ENCODE measurements at regions not wholly inside any gene's neighbourhood (a gene's known extent, or its start where the extent isn't known, plus 50 kb on each side); places are given as distances from the start of the nearest gene placed in this dataset.
"Not testable (repeated sequence)": the region's sequence is repeated elsewhere in the genome, so short reads cannot be mapped to it uniquely, and the experiment has no call there.

GRCh38 chr9:118665226-118665919 is 703.9 kb downstream of the BRINP1 start:
- Histone ChIP-seq H3K9me3 (no peaks in the 10 kb centered on the region), H3K4me1 (no peaks in the 10 kb centered on the region), H3K27ac (replicated peaks in 1 of 4) (no peak overlapping the region), H3K4me3 (no peak overlapping the region), H3K36me3 (no peaks in the 10 kb centered on the region), H3K27me3 (no peaks in the 10 kb centered on the region)
- 65% methylated on average over 4 of the region's 4 CpGs for WGBS
- no peak for TF ChIP-seq POLR2A (IDR thresholded peaks at IDR 0.05; ENCODE audit: low read depth)
- TF ChIP-seq, protein P1, sequence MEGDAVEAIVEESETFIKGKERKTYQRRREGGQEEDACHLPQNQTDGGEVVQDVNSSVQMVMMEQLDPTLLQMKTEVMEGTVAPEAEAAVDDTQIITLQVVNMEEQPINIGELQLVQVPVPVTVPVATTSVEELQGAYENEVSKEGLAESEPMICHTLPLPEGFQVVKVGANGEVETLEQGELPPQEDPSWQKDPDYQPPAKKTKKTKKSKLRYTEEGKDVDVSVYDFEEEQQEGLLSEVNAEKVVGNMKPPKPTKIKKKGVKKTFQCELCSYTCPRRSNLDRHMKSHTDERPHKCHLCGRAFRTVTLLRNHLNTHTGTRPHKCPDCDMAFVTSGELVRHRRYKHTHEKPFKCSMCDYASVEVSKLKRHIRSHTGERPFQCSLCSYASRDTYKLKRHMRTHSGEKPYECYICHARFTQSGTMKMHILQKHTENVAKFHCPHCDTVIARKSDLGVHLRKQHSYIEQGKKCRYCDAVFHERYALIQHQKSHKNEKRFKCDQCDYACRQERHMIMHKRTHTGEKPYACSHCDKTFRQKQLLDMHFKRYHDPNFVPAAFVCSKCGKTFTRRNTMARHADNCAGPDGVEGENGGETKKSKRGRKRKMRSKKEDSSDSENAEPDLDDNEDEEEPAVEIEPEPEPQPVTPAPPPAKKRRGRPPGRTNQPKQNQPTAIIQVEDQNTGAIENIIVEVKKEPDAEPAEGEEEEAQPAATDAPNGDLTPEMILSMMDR (IDR thresholded peaks at IDR 0.05) = no peak
- no peak for TF ChIP-seq POLR2AphosphoS5 (IDR thresholded peaks at IDR 0.05)
- no peak for TF ChIP-seq EP300 (IDR thresholded peaks at IDR 0.05)
- intact Hi-C loops (cut with DNase I) = no loop called here
- DNase-seq (ENCODE audit: extremely low spot score) = no peak

- Histone ChIP-seq H3K4me3 (no peak overlapping the region), H3K4me1 (no peaks in the 10 kb centered on the region), H3K27ac (replicated peaks in 1 of 4) (no peak overlapping the region), H3K9me3 (no peaks in the 10 kb centered on the region), H3K36me3 (no peaks in the 10 kb centered on the region), H3K27me3 (no peaks in the 10 kb centered on the region)
- WGBS = 74% methylated on average over 11 of the region's 11 CpGs
- no peak for TF ChIP-seq EP300 (IDR thresholded peaks at IDR 0.05)
- no peak for TF ChIP-seq POLR2A (IDR thresholded peaks at IDR 0.05; ENCODE audit: low read depth)
- no peak for TF ChIP-seq POLR2AphosphoS5 (IDR thresholded peaks at IDR 0.05)
- TF ChIP-seq, protein P1 (IDR thresholded peaks at IDR 0.05) = no peak
- intact Hi-C loops (cut with DNase I) = no loop called here
- DNase-seq (ENCODE audit: extremely low spot score) = no peak
These were observed 699.0 kb downstream of the BRINP1 start for GRCh38 chr9:118670011-118670953.

DNA sequence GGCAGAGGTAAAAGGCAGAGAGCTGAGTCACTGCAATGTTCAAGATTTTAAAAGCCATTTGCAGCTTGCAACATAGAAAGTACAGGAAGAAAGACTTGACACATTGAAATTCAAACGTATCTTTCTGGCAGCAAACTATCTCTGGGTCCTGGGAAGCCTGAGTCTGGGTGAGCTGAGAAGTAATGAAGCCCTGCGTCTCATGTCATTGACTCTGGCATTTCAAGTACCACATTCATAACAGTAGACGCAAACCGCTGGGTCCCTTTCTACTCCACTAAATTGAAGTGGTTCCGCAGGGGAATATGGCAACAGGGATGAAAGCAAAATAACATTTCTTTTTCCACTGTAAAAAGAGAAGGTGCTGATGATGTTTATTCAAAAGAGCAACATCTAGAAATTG is 694.3 kb downstream of the BRINP1 start:
- H3K36me3 ChIP-seq = no peaks in the 10 kb centered on the region
- TF ChIP-seq POLR2A (IDR thresholded peaks at IDR 0.05; ENCODE audit: low read depth) (no peak), POLR2AphosphoS5 (IDR thresholded peaks at IDR 0.05) (no peak), EP300 (IDR thresholded peaks at IDR 0.05) (no peak)
- TF ChIP-seq, protein P1 (IDR thresholded peaks at IDR 0.05) = no peak
- no peak overlapping the region for H3K4me3 ChIP-seq
- intact Hi-C loops (cut with DNase I) = no loop called here
- WGBS = 92% methylated on average over 5 of the region's 5 CpGs
- no peaks in the 10 kb centered on the region for H3K9me3 ChIP-seq
- no peak for DNase-seq (ENCODE audit: extremely low spot score)
- H3K27ac ChIP-seq (replicated peaks in 1 of 4) = no peak overlapping the region
- H3K27me3 ChIP-seq = no peaks in the 10 kb centered on the region
- no peaks in the 10 kb centered on the region for H3K4me1 ChIP-seq

DNA sequence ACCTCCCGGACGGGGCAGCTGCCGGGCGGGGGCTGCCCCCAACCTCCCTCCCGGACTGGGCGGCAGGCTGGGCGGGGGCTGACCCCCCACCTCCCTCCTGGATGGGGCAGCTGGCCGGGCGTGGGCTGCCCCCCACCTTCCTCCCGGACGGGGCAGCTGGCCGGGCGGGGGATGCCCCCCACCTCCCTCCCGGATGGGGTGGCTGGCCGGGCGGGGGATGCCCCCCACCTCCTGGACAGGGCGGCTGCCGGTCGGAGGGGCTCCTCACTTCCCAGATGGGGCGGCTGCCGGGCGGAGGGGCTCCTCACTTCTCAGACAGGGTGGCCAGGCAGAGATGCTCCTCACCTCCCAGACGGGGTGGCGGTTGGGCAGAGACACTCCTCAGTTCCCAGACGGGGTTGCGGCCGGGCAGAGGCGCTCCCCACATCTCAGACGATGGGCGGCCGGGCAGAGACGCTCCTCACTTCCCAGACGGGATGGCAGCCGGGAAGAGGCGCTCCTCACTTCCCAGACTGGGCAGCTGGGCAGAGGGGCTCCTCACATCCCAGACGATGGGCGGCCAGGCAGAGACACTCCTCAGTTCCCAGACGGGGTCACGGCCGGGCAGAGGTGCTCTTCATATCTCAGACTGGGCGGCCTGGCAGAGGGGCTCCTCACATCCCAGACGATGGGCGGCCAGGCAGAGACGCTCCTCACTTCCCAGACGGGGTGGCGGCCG is 691.1 kb downstream of the BRINP1 start:
- H3K36me3 ChIP-seq; H3K27me3 ChIP-seq; H3K4me3 ChIP-seq; DNase-seq (ENCODE audit: extremely low spot score); H3K4me1 ChIP-seq; intact Hi-C loops (cut with DNase I); H3K27ac ChIP-seq (replicated peaks in 1 of 4); H3K9me3 ChIP-seq: not testable (repeated sequence)
- 94% methylated on average over 26 of the region's 47 CpGs for WGBS

- WGBS = 68% methylated on average over 5 of the region's 5 CpGs
- no peak for TF ChIP-seq EP300 (IDR thresholded peaks at IDR 0.05)
- TF ChIP-seq POLR2AphosphoS5 (IDR thresholded peaks at IDR 0.05) = no peak
- TF ChIP-seq, protein P1 (IDR thresholded peaks at IDR 0.05) = no peak
- TF ChIP-seq POLR2A (IDR thresholded peaks at IDR 0.05; ENCODE audit: low read depth) = no peak
- no peaks in the 10 kb centered on the region for H3K27me3 ChIP-seq
- H3K36me3 ChIP-seq = no peaks in the 10 kb centered on the region
- H3K27ac ChIP-seq (replicated peaks in 1 of 4) = no peak overlapping the region
- H3K9me3 ChIP-seq = no peaks in the 10 kb centered on the region
- no peak overlapping the region for H3K4me3 ChIP-seq
- no peaks in the 10 kb centered on the region for H3K4me1 ChIP-seq
- DNase-seq (ENCODE audit: extremely low spot score) = no peak
- intact Hi-C loops (cut with DNase I) = no loop called here
These were observed 682.3 kb downstream of the BRINP1 start for GRCh38 chr9:118686959-118687358.

Data from esophagus muscularis mucosa (tissue), 4 donors.